AG09319 (cell line): ENCODE measurements at regions not wholly inside any gene's neighbourhood (a gene's known extent, or its start where the extent isn't known, plus 50 kb on each side); places are given as distances from the start of the nearest gene placed in this dataset.

Experiments used
- DNase-seq: peaks from one replicate; pipeline ENCODE4 v3.0.0-alpha.2; 2010; ENCODE audit warnings: low read depth; ENCODE audit errors: extremely low read depth
- CTCF ChIP-seq: IDR thresholded peaks from 2 replicates; pipeline ENCODE4 v1.5.1; 2011; ENCODE audit warnings: low read depth, mild to moderate bottlenecking, inconsistent platforms, low read length, moderate library complexity

DNA sequence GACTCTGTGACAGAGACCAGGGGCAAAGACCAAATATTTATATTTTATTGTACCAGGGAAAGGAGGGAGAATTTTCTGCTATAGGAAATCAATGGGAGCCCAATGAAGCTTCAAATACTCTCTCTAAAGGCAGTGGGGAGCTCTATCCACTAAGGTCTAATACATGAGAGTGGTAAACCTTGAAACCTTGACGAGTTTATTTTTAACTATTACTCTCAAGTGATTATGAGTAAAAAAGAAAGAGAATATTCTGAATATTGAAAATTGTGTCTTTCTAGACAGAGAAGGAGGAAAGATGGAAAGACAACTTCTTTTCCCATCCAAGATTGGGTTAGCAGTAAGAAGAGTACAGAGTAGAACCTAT, 1722.1 kb upstream of the SEL1L start:
- no peak for TF ChIP-seq CTCF
- DNase-seq, result no peak

DNA sequence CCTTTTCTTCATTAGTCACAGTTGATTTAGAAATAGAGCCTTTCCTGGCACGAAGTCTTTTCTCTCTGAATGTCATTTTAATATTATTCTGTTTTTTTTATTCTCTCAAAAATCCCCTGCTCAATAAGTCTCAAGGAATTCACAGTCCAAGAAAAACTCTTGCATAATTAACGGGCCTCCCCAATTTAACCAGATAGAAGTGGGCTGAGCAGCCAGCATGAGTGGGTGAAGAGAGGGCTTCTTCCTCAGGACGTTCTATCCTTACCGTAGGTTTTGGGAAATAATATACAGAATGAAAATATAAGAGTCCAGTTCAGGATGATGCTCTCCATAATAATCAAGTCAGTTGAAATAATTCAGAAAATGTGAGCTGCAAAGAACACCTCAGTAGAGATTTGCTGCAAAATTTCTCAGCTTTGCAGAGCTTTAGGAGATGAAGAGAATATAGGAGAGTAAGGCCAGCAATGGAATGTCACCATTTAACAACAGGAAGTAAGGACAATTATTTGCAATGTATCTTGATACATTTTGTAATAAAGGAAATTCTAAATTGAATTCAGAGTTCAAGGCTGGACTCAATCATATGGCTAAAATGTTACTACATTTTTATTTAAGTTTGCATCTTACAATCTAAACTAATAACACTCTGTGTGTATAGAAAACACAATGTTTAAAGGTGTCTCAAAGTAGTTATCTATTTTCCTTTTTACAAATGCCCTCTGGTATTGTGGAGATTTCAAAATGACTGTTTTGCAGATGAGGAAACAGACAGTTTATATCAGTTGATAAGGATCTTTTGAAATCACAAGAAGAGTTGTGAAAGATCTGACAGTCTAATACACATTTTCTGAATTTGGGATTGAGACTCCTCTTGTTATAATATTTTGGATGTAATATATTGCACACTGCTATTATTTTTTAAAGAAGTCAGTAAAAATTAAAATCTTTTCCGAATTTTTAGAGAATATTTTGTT, 1724.1 kb upstream of the SEL1L start:
- TF ChIP-seq CTCF, result no peak
- DNase-seq, result no peak

DNA sequence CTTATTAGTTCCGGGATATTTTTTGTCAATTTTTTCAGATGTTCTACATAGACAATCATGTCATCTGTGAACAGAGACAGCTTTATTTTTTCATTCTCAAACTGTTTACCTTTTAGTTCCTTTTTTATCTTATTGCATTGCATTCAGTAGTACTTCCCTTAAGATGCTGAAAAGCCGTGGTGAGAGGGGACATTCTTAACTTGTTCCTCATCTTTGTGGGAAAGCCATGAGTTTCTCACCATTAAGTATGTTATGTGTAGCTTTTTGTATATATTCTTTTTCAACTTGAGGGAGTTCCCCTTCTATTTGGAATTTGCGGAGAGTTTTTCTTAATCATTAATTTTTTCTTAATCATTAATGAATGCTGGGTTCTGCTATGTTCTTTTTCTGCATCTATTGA, 1727.1 kb upstream of the SEL1L start:
- DNase-seq, result no peak
- TF ChIP-seq CTCF, result no peak

DNA sequence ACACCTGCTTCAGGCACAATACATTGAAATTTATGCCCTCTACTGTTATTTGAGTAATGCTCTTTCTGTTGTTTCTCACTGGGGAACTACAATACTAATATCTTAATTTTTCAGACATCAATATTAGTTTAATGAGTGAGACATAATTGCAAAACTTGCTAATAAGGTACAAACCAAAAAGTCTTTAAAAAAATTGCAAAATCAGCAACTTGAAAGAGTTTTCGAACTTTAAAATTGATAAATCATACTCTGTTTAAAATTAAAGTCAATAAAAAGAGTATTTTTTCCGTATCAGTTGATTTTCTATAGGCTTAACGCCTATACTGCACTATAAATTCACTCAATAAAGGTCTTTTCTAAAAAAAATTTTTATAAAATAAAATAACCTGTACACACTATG, 1735.9 kb upstream of the SEL1L start:
- TF ChIP-seq CTCF, result no peak
- no peak for DNase-seq

DNA sequence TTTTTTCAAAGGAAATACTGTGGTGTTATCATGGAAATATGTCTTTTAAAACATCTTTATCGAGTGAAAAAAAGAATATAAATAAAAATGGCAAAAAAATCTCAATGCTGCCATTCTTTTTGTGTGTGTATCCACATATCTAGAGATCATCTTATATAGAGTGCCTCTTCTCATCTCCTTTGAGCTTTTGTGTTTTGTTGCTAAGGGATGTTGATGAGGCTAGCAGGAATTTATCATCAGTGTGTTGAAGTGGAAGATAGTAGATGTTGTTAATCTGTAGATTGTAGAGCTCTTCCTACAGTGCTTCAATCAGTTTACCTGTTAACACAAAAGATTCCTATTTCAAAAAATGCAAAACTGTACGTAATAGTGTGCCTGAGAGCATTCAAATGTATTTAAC, 1738.0 kb upstream of the SEL1L start:
- no peak for DNase-seq
- no peak for TF ChIP-seq CTCF

- no peak for TF ChIP-seq CTCF
- no peak for DNase-seq
Measured at GRCh38 chr14:83280719-83281118, 1747.1 kb upstream of the SEL1L start.

DNA sequence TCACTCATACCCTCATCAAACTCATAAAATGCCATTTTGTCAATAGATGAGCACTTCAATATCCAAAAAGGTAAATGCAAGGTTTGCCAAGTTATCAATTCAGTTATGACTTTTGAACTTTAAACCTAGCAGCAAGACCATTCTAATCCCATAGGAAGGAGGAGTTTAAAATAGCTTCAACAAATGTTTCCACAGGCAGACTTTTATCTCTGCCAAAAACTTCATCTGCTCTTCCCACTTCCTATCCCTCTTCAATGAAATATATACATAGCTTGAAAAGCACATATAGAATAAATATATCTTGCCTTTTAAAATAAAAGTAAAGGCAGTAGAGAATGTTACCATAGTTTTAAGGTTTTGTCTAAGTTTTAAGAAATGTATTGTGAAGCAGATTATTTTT, 1749.1 kb upstream of the SEL1L start:
- TF ChIP-seq CTCF, result no peak
- no peak for DNase-seq
